ENCODE measurements at regions not wholly inside any gene's neighbourhood (a gene's known extent, or its start where the extent isn't known, plus 50 kb on each side); places are given as distances from the start of the nearest gene placed in this dataset.

GRCh38 chr3:187520027-187520945 lies 149.9 kb downstream of the SST start:
- Histone ChIP-seq H3K4me3 (ENCODE audit: low read length) (no peak overlapping the region), H3K4me2 (ENCODE audit: low read length) (no peak overlapping the region), H3K27ac (ENCODE audit: low read depth, low read length) (no peak overlapping the region), H3K4me1 (ENCODE audit: control insufficient read depth, low read length) (peaks cover 4% of the 10 kb centered on the region; the same call in 1 of the 2 replicates), H3K9me2 (replicated peaks; ENCODE audit: control insufficient read depth, low read length) (no peaks in the 10 kb centered on the region), H3K36me3 (ENCODE audit: control insufficient read depth, low read length) (no peaks in the 10 kb centered on the region), H3K9me3 (ENCODE audit: control insufficient read depth, insufficient read depth, low read length) (no peaks in the 10 kb centered on the region), H3F3A (ENCODE audit: control insufficient read depth, insufficient read depth) (no peaks in the 10 kb centered on the region), H3K27me3 (ENCODE audit: control insufficient read depth, low read length) (0 out of 2 replicates have a peak, but pooled peaks cover 3% of the 10 kb centered on the region), H4K20me1 (ENCODE audit: control insufficient read depth, insufficient read depth, low read depth, low read length) (no peaks in the 10 kb centered on the region), H3K79me2 (ENCODE audit: control insufficient read depth, low read length) (no peaks in the 10 kb centered on the region)
- TF ChIP-seq CTCF (IDR thresholded peaks at IDR 0.05; ENCODE audit: low read depth, low read length, poor library complexity, severe bottlenecking) (no peak), EZH2phosphoT487 (IDR thresholded peaks at IDR 0.05; ENCODE audit: borderline replicate concordance, low read length) (no peak)

GRCh38 chr3:187519428-187519890 lies 150.7 kb downstream of the SST start:
- no peak for TF ChIP-seq CTCF (IDR thresholded peaks at IDR 0.05; ENCODE audit: low read depth, low read length, poor library complexity, severe bottlenecking)
- TF ChIP-seq EZH2phosphoT487 (IDR thresholded peaks at IDR 0.05; ENCODE audit: borderline replicate concordance, low read length): no peak

GRCh38 chr3:187518616-187519015 lies 150.4 kb downstream of the RTP4 start:
- Histone ChIP-seq H3K27me3 (ENCODE audit: control insufficient read depth, low read length) (0 out of 2 replicates have a peak, but pooled peaks cover under 1% of the 10 kb centered on the region), H3K79me2 (ENCODE audit: control insufficient read depth, low read length) (no peaks in the 10 kb centered on the region), H3F3A (ENCODE audit: control insufficient read depth, insufficient read depth) (no peaks in the 10 kb centered on the region), H3K4me1 (ENCODE audit: control insufficient read depth, low read length) (peaks cover 4% of the 10 kb centered on the region; the same call in 1 of the 2 replicates), H3K4me3 (ENCODE audit: low read length) (no peak overlapping the region), H3K27ac (ENCODE audit: low read depth, low read length) (no peak overlapping the region), H3K9me2 (replicated peaks; ENCODE audit: control insufficient read depth, low read length) (no peaks in the 10 kb centered on the region), H3K9me3 (ENCODE audit: control insufficient read depth, insufficient read depth, low read length) (no peaks in the 10 kb centered on the region), H3K36me3 (ENCODE audit: control insufficient read depth, low read length) (no peaks in the 10 kb centered on the region), H3K4me2 (ENCODE audit: low read length) (no peak overlapping the region), H4K20me1 (ENCODE audit: control insufficient read depth, insufficient read depth, low read depth, low read length) (no peaks in the 10 kb centered on the region)
- no peak for TF ChIP-seq EZH2phosphoT487 (IDR thresholded peaks at IDR 0.05; ENCODE audit: borderline replicate concordance, low read length)
- no peak for TF ChIP-seq CTCF (IDR thresholded peaks at IDR 0.05; ENCODE audit: low read depth, low read length, poor library complexity, severe bottlenecking)

More at GRCh38 chr3:187519428-187519890, 150.7 kb downstream of the SST start:
- H3F3A ChIP-seq (ENCODE audit: control insufficient read depth, insufficient read depth): no peaks in the 10 kb centered on the region
- 0 out of 2 replicates have a peak, but pooled peaks cover 3% of the 10 kb centered on the region for H3K27me3 ChIP-seq (ENCODE audit: control insufficient read depth, low read length)
- no peak overlapping the region for H3K4me3 ChIP-seq (ENCODE audit: low read length)
- H3K27ac ChIP-seq (ENCODE audit: low read depth, low read length): no peak overlapping the region
- H4K20me1 ChIP-seq (ENCODE audit: control insufficient read depth, insufficient read depth, low read depth, low read length): no peaks in the 10 kb centered on the region
- no peaks in the 10 kb centered on the region for H3K9me3 ChIP-seq (ENCODE audit: control insufficient read depth, insufficient read depth, low read length)
- H3K4me1 ChIP-seq (ENCODE audit: control insufficient read depth, low read length): peaks cover 4% of the 10 kb centered on the region; the same call in 1 of the 2 replicates
- H3K36me3 ChIP-seq (ENCODE audit: control insufficient read depth, low read length): no peaks in the 10 kb centered on the region
- no peak overlapping the region for H3K4me2 ChIP-seq (ENCODE audit: low read length)
- H3K79me2 ChIP-seq (ENCODE audit: control insufficient read depth, low read length): no peaks in the 10 kb centered on the region
- no peaks in the 10 kb centered on the region for H3K9me2 ChIP-seq (replicated peaks; ENCODE audit: control insufficient read depth, low read length)

All from DOHH2 (cell line).